HG02852 (cell line): ENCODE measurements at regions not wholly inside any gene's neighbourhood (a gene's known extent, or its start where the extent isn't known, plus 50 kb on each side); places are given as distances from the start of the nearest gene placed in this dataset.
"Not testable (repeated sequence)": the region's sequence is repeated elsewhere in the genome, so short reads cannot be mapped to it uniquely, and the experiment has no call there.

ENCODE experiments used
- ATAC-seq: cut with Tn5 transposase; IDR thresholded peaks from one replicate; pipeline ENCODE4 v1.9.1; 2021; ENCODE audit warnings: mild to moderate bottlenecking, moderate library complexity; ENCODE audit not compliant: unreplicated experiment

DNA sequence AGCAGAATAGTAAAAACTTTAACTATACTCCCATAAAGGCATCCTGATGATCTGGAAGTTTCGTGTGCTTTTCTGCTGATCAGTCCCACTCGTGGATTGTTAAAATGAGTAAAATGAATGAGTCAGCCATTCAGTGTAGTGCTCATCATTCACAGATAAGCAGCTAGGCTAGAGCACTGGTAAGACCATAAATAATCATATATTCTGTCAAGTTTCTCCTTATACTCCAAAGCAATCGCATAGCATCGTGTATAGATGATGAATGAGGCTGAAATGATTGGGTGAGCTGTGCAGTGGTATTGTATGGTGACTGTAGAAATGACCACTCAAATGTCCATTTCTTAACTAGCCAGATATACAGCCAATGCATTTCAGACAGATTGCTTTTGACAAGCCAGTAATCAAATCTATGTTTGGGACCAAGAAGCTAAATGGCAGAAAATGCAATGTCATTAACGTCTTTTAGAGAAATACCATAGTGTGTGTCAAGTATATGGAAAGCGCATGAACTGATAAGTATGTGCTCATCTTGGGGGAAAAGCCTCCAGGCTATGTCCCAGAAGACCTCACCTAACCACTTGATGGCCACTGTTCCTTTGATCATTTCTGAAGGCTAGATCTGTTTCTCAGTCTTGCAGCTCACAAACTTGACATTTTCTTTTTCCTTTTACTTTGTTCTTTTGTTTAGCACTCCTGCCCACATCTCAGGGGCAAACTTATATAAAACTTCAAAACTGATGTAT lies 227.2 kb upstream of the FAM3C start:
- no peak for ATAC-seq

DNA sequence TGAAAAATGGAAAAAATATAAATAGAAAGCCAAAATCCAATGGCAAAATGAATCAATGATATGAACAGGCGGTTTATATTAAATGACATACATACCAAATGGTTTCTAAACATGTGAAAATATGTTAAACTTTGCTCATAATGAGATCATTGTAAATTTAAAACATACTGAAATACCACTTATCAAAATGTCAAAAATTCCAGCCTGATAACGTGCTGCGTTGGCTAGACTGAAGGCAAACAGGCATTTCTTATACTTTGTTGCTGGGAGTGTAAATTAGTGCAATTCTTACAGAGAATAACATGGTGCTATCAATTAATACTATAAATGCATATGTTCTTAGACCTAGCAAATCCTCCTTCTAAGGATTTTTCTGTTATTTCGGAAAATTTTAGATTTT lies 225.8 kb upstream of the FAM3C start:
- no peak for ATAC-seq

DNA sequence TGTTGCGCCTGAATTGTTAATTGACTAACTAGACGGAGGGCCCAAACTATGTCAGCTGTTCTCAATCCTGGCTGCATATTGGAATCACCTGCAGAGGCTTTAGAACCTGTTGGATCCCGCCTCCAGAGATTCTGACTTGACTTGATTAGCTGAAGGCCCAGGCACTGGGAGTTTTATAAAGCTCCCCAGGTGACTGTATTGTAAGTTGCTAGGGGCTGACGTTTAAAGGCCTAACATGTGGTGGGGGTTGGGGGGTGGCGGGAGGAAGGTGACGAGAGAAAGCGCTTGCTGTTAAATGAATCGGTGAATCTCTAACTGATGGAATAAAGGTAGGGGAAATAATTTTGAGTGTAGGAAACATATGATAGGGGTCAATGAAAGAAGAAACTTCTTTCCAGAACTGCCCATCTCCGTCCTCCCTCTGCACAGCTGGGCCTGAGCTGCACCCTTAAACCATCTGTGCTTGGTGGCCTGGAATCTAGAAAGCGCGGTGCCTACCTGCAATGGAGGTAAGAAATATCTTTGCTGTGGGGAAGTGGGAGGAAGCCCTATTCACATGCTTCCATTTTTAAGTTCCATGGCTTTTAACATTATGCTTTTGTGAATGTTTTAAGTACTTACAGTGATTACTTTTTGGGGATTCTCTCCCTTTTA lies 225.0 kb upstream of the FAM3C start:
- no peak for ATAC-seq

DNA sequence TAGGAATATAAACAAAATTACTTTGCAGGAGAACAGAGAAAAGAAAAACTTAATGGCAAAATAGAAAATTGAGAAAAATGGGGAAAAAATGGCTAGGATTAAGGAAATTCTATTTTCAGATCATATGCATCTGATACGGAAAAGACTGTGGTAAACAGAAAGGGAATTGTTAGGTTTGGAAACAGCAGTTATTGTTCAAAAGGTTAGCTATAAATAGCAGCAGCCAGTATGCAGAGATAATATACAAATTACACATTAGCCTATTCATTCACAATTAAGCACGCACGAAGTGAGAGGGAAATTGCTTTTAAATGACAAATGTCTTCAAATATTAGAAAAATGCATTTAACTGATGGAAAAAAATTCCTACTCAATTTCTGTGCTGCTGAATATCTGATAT lies 224.1 kb upstream of the FAM3C start:
- no peak for ATAC-seq

DNA sequence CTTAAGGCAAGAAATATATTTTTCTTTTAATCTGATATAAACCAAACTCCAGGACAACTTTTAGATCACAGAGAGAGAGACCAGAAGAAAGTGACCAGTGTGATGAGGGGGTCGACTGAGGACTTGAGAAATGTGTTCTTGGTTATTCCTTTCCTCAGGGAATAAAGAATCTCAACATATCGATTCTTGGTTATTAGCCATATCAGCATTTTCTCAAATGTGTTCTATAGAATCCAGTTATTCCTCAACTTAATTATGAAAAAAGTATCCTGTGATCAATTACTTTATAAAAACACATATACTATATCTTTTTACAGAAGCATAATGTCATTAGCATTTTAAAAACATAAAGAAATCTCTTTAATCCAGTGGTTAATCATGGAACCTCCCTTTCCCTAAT lies 222.1 kb upstream of the FAM3C start:
- no peak for ATAC-seq

DNA sequence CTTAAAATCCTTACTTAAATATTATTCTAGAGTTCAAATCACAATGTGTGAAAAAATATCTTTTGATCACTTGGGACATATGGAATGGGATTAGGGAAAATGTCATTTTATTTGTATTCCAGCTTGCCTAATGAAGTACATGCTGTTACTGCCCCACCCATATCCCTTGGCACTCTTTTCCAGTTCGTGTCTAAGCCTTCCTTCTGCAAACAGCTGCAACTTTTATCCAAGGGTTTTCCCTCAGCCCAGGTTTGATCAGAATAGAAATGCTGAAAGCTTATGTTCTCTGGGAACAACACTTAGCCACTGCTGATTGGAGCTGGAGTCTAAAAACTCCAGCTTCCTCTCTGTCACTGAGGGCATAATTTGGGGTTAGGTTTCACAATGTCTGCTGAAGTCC lies 214.1 kb upstream of the FAM3C start:
- ATAC-seq = no peak

DNA sequence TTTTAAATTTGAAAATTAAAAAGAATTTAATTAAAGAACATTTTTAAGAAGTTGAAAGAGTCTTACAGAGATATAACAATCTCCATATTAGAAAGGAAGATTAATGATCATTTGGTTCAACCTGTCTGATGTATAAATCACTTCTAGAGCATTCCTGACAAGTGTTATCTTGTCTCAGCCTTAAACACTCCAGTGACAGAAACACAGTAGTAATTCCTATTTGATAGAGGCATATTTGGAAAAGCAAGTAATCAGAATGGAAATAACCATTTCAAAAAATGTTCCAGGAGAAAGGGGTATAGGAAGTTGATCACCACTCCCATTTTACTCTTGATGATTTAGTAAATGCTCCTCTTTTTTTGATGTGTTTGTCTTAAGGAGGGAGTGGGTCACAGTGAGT lies 213.1 kb upstream of the FAM3C start:
- ATAC-seq = no peak

DNA sequence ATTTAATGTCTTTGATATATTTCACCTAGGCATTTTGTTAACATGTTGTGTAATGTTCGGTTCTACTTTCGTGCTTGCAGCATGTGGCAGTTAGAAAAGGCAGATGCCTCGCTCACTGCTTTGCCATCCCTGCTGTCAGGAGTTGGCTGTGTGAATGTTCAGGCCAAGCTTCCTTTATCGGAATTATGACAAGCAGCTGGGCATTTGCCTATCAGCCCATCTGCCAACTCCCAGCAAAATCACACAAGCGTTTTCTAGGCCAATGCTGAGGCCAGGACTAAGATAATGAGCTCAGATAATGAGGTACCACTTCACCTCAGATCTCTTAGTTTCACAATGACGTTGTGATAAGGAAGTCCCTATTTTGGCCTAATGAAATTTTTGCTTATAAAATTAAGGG lies 212.7 kb upstream of the FAM3C start:
- no peak for ATAC-seq

DNA sequence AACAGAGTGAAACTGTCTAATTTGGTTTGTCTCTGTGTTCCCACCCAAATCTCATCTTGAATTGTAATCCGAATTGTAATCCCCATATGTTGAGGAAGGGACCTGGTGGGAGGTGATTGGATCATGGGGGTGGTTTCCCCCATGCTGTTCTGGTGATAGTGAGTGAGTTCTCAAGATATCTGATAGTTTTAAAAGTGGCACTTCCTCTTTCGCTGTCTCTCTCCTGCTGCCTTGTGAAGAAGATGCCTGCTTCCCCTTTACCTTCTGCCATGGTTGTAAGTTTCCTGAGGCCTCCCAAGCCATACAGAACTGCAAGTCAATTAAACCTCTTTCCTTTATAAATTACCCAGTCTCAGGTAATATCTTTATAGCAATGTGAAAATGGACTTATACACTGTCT lies 212.1 kb upstream of the FAM3C start:
- not testable (repeated sequence) for ATAC-seq

DNA sequence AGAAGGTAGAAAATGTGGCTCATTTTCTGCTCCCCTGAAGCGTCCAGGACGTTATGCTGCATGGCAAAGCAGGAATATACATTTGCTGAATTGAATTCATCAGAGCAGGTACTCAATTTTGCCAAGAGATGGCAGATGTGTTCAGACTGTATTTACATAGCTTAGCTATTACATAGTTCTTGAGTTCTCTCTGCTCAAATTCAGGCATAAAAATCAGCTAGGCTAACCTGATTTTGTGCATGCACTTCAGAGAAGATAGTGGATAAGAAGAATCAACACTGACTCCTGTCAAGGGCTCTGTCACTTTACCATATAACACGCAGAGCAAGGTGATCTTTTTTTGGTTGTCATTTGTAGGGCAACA lies 209.2 kb upstream of the FAM3C start:
- no peak for ATAC-seq

DNA sequence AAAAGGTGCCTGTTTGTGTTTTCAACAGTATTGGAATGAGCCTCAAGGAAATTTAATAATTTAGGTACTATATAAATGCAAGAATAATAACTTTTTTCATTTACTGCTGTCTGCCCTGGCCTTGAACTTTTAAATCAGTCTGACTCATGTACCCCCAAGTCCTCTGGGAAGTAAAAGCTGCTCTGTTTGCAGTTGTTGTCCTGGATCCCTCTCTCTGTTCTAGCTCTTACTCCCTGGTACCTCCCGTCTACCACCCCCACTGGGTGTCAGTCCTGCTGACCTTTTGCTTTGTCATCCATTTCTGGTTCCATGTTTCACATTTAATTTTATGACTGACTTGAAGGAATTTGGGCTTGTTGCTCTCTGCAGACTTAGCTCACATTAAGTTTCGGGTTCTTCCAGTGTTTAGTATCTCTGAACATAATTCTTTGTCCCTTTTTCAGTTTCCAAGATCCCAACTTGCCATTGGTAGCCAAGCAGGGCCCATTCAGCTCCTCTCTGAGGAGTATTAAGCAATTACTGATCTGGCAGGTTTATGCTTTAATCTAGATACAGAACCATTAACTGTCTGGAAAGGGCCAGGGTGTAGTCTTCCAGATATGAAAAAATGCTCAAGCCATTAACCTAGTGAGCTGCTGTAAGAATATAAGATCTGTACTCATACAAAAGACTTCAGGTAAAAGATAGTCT lies 208.7 kb upstream of the FAM3C start:
- ATAC-seq = no peak

DNA sequence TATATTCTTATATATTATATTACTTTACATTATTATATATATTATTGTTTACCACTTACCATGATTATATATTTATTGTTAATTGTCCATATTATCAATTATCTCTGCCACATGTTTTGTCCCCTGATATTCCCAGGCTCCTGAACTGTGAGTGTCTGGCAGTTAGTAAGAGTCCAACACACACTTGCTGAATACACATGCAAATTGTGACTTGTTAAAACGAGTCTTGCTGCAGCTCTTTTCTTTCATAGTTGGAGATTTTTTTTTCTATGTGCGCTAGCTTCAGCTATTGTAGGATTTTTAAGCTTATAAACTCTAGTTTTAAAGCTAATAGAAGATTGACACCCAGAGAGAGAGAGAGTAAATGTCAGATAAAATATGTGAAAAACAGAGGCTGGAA lies 207.8 kb upstream of the FAM3C start:
- no peak for ATAC-seq

DNA sequence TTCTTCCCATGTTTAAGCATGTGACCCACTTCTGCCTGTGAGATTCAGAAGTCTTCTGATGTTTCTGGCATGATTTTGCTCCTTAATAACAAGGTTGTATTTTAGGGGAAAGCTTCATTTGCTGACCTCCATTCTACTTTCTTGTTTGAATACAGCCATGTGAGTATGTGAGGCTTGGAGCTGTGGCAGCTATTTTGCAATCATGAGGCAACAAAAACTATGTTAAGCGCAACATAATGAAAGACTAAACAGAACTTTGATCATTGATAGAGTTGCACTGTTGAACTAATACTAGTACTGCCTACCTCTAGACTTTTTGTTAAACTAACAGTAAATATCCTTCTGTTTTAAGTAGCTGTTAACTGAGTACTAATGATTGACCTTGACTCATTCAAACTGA lies 203.8 kb upstream of the FAM3C start:
- ATAC-seq = no peak

DNA sequence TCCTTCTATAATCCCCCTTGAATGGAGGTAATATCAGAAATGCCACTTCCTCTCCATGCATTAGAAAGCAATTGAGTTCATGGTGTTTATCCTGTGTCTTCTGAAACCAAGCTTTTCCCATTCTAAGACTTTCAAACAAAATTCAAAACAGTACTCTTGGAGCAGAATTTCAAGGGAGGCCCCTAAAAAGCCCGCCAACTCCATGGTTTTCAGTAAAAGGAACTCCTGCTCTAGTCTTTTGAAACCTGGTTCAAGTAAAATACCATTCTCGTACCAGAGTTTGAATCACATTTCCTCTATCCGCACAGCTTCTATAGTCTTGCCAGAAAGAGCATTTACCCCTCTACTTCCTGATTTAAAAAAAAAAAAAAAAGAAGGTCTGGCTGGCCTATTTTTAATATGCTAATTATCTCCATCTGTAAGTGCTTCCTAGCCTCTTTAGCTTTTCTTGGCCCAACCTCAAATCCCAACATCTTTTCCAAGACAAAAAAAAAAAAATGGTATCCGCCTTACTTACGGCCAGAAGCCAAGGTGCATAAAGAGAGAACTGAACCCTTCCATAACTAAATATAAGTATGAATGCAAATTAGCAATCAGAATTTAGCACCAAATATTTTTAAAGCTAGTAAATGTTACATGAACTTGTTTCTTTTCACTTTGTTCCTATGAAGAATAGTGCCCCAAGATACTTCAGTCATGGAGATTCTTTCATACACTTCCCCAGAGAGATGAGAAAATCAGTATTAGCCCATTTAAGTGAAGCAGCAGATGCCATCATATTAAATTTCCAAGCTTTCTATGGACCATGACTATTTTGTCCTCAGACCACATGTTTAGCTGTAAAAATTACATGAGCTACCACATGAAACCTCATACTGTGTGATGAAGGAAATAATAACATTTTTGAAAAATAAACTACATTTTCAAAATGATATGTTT lies 199.9 kb upstream of the FAM3C start:
- no peak for ATAC-seq

DNA sequence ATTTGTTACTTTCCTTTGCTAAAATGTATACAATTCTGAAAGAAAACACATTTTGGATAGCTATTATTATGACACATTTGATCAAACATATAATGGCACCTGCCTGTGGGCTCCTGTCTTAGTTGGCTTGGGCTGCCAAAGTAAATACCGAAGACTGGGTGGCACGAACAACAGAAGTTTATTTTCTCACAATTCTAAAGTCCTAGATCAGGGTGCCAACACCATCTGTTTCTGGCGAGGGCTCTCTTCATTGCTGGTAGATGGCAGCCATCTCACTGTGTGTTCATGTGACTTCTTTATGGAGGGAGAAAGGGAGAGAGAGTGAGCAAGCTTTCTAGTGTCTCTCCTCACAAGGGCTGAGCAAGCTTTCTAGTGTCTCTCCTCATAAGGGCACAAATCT lies 195.8 kb upstream of the FAM3C start:
- ATAC-seq = no peak

DNA sequence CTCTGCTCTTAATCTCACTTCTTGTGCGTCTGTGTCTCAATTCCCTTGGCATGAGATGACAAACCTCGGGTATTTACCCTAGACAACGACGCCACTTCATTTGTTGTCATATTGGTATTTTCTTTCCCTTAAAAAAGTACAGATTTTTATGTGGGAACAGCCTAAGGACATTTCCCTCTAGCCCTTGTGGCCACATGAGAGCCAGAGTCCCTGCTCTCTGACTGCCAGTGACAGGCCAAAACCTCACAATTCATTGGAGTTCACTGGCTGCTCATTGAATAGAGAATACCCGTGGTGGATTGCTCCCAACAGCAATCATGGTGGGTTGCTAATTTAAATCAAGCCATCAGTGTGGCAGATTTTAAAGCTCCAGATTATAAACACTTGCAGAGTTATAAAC lies 191.3 kb upstream of the FAM3C start:
- ATAC-seq = no peak

DNA sequence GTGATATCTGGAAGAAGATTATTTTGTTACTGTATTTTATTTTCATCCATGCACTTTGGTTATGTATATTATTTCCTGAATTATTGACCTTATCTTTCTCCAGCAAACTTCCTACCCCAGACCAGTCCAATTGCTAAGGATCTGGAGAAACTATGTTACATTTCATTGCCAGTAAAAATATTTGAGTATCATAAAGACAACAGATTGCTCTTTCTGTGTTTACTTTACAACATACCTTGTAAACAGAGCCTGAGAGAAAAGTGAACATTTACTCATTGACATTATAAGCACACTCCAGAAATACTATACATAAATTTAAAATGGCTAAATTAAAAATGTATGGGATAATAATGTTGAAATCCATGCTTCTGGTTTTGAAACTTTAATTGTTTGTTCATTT lies 186.2 kb upstream of the FAM3C start:
- no peak for ATAC-seq

DNA sequence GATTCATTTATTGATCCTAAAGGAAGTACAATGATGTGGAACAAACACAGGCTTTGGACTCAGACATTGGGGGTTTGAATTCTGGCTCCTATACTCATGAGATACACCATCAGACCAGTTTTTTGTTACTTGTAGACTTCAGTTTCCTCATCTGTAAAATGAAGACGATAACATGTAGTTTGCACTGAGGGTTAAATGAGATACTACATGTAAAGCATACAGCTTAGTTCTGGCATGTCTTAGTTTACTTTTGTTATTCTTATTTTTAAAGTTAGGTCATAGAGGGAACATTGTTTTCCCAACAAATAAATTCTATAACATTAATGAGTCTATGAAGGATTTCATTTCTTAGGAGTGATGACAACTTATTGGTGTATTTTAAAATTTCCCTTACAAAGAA lies 183.5 kb upstream of the FAM3C start:
- ATAC-seq = no peak

DNA sequence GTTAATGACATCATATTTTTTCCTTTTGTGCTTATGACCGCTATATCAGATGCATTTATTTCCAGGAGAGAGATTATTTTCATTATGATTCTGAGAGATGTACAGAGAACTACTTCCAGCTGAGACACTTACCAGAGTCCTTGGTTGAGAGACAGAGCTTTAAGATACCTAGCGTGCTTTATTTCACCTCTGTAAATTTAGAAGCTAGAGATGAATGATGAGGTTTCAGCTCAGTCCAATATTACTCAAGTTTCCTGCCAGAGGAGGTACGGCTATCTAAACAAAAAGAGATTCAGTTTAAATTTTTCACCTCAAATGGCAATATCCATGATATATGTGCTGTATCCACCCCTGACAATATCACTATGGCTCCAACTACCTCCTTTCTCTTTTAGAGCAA lies 182.6 kb upstream of the FAM3C start:
- ATAC-seq = no peak

DNA sequence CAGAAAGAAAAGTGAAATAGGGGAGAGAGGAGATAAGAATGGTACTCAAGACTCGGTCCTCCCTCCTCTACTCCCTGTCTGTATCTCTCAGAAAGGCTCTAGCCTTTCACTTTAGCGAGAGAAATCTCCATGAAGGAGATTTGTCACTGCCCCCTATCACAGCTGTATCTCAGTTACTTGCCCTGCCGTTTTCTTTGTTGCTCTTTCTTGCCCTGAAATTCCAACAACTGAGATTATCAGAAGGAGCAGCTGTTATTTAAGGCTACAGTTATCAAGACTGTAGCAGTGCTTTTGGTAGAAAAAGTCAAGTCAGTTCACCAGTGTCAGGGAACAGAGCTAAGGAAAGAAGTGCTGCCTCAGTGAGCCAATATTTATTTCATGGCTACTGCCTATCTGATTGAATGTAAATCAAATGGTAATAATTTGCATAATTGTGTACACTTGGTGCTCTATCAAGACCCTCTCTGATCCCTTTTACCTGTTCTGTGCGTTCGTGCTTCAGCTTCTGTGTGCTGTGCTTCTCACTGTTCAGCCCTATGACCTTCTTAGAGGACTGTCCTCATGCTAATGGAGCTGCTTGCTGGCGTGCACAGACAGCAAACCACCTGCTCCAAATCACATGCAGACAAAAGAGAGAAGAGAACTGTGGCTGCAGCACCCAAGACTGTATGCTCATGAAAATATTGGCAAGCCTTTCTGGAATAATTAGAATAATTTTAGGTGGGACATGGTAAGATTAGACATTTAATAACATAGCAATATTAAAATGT lies 180.2 kb upstream of the FAM3C start:
- no peak for ATAC-seq
